Transverse colon (tissue), 4 donors: ENCODE measurements at regions not wholly inside any gene's neighbourhood (a gene's known extent, or its start where the extent isn't known, plus 50 kb on each side); places are given as distances from the start of the nearest gene placed in this dataset.

ENCODE experiments used
- DNase-seq: peaks from one replicate; pipeline ENCODE4 v3.0.0-alpha.2; 2019
- H3K27ac ChIP-seq, 4 donors: fragments of 200-600 bp; sonication (generic); 2 replicates each; pipeline ENCODE4 v1.5.1; 2016 to 2018; ENCODE audit warnings: inconsistent platforms in 4 of 4
- H3K27me3 ChIP-seq: fragments of 200-600 bp; sonication (generic); 2 replicates; pipeline ENCODE4 v1.5.1; 2017; ENCODE audit warnings: inconsistent platforms
- H3K36me3 ChIP-seq, 4 donors: fragments of 200-600 bp; sonication (generic); 2 replicates each; pipeline ENCODE4 v1.5.1; 2017 to 2019; ENCODE audit warnings: inconsistent platforms in 4 of 4
- H3K4me1 ChIP-seq, 4 donors: fragments of 200-600 bp; sonication (generic); 2 replicates each; pipeline ENCODE4 v1.5.1; 2017 to 2020; ENCODE audit warnings: inconsistent platforms in 4 of 4
- H3K4me3 ChIP-seq, 4 donors: fragments of 200-600 bp; sonication (generic); 1 replicate in 1 of 4; 2 replicates in 3 of 4; pipeline versions ENCODE4 v1.5.1 to v1.6.1; 2017 to 2019; ENCODE audit warnings: inconsistent platforms in 4 of 4
- H3K9me3 ChIP-seq, 2 donors: fragments of 200-600 bp; sonication (generic); 2 replicates each; pipeline ENCODE4 v1.5.1; 2017 to 2019; ENCODE audit warnings: inconsistent platforms in 2 of 2
- EP300 ChIP-seq: sonication (generic); formaldehyde crosslinking; IDR thresholded peaks from one replicate; pipeline ENCODE4 v1.6.1; 2017; ENCODE audit warnings: antibody characterized with exemption, low read depth
- POLR2A ChIP-seq: fragments of 450-650 bp; IDR thresholded peaks from one replicate; pipeline ENCODE4 v1.6.1; 2016; ENCODE audit warnings: antibody characterized with exemption, mild to moderate bottlenecking, moderate library complexity
- POLR2AphosphoS5 ChIP-seq, 3 donors: sonication (generic); formaldehyde crosslinking; IDR thresholded peaks; one replicate each; pipeline ENCODE4 v1.6.1; 2016; ENCODE audit warnings: antibody characterized with exemption in 3 of 3
- WGBS, 2 donors: methylation state at CpG; one replicate each; pipeline ENCODE4 v1.1.5; 2018; ENCODE audit warnings: low coverage in 1 of 2; 5-methylcytosine and 5-hydroxymethylcytosine counted together
- in situ Hi-C, 4 donors: fragments of 200-750 bp; cut with MboI; loops; one replicate each; pipeline versions ENCODE4 v1.15.0 to v1.15.1; 2017; ENCODE audit warnings: low sequenced_read_pairs in 3 of 4, low pct_ligation_motif_present in 1 of 4, low pct_unique_long_range_greater_than_20kb in 1 of 4
- intact Hi-C: fragments of 100-400 bp; cut with DNase I; formaldehyde crosslinking; loops from one replicate; pipeline ENCODE4 v1.15.1; 2023; ENCODE audit warnings: low total_unique reads
- TF ChIP-seq, protein P1 (sequence below), 5 experiments: fragments of 200-600 bp in 3 of 5; fragments of 450-650 bp in 2 of 5; sonication (generic) in 3 of 5; IDR thresholded peaks; 1 replicate in 2 of 5; 2 replicates in 3 of 5; pipeline ENCODE4 v1.5.1; 2016 to 2017; ENCODE audit warnings: antibody characterized with exemption in 5 of 5, inconsistent platforms in 3 of 5, mild to moderate bottlenecking in 2 of 5, moderate library complexity in 1 of 5

DNA sequence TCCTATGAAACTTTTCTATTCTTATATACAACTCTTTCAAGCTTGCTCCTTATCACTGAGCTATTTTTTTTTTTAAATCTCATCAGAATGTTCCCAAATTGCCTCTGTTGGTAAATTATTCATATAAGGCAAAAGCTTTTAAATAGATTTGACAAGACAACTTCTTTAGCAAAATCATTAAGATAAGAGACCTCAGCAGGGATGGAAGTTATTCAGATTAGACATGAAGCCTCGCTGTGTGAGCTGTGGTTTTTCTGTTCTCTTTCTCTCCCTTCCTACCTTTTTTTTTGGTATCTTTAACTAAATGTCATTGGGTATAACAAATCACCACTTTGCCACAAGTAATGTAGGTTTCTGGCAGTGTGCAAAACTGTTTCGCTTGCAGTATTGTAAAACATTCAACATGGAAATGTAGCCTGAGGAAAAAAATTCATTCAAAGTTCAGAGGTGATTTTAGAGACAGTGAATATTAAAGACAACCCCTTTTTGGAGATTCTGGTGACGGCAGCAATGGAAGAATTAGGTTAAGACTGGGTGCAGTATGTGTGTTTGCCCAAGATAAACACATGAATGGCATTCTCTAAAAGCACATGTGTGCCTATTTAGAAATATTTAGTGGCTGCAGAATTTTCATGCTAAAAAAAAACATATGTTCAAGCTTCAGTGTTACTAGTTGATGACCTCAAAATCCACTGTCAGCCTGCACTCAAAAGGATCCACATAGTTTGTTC lies 467.1 kb downstream of the ZNF608 start:
- TF ChIP-seq, protein P1, sequence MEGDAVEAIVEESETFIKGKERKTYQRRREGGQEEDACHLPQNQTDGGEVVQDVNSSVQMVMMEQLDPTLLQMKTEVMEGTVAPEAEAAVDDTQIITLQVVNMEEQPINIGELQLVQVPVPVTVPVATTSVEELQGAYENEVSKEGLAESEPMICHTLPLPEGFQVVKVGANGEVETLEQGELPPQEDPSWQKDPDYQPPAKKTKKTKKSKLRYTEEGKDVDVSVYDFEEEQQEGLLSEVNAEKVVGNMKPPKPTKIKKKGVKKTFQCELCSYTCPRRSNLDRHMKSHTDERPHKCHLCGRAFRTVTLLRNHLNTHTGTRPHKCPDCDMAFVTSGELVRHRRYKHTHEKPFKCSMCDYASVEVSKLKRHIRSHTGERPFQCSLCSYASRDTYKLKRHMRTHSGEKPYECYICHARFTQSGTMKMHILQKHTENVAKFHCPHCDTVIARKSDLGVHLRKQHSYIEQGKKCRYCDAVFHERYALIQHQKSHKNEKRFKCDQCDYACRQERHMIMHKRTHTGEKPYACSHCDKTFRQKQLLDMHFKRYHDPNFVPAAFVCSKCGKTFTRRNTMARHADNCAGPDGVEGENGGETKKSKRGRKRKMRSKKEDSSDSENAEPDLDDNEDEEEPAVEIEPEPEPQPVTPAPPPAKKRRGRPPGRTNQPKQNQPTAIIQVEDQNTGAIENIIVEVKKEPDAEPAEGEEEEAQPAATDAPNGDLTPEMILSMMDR (IDR thresholded peaks at IDR 0.05): no peak
- no peak for TF ChIP-seq POLR2AphosphoS5 (IDR thresholded peaks at IDR 0.05)
- no peak for TF ChIP-seq EP300
- no peak for TF ChIP-seq POLR2A
- no peak for DNase-seq
- 72 to 75% methylated on average over 2 to 3 of the region's 3 CpGs for WGBS, 2 donors
- Histone ChIP-seq H3K9me3 (no peaks in the 10 kb centered on the region), H3K27ac (no peak overlapping the region), H3K36me3 (no peaks in the 10 kb centered on the region), H3K4me3 (no peak overlapping the region), H3K27me3 (no peaks in the 10 kb centered on the region), H3K4me1 (peaks cover 0 to 17% (median 0%) of the 10 kb centered on the region in 4 donors)
- intact Hi-C loops (no loop called here), in situ Hi-C loops (no loop called here)

GRCh38 chr5:124278636-124279035 lies 467.8 kb downstream of the ZNF608 start:
- no peak overlapping the region for H3K27ac ChIP-seq
- TF ChIP-seq, protein P1 (IDR thresholded peaks at IDR 0.05): no peak
- TF ChIP-seq POLR2A: no peak
- no peak for TF ChIP-seq EP300
- TF ChIP-seq POLR2AphosphoS5 (IDR thresholded peaks at IDR 0.05): no peak
- no peaks in the 10 kb centered on the region for H3K36me3 ChIP-seq
- H3K4me1 ChIP-seq: peaks cover 0 to 17% (median 0%) of the 10 kb centered on the region in 4 donors
- in situ Hi-C loops (no loop called here), intact Hi-C loops (no loop called here)
- no peak overlapping the region for H3K4me3 ChIP-seq
- H3K9me3 ChIP-seq: no peaks in the 10 kb centered on the region
- 78 to 83% methylated on average over 3 of the region's 3 CpGs for WGBS, 2 donors
- DNase-seq: no peak
- H3K27me3 ChIP-seq: no peaks in the 10 kb centered on the region

GRCh38 chr5:124277767-124278545 lies 468.5 kb downstream of the ZNF608 start:
- Histone ChIP-seq H3K27ac (no peak overlapping the region), H3K4me3 (no peak overlapping the region), H3K9me3 (no peaks in the 10 kb centered on the region), H3K4me1 (peaks cover 0 to 12% (median 0%) of the 10 kb centered on the region in 4 donors), H3K27me3 (no peaks in the 10 kb centered on the region), H3K36me3 (no peaks in the 10 kb centered on the region)
- no peak for DNase-seq
- in situ Hi-C loops (no loop called here), intact Hi-C loops (no loop called here)
- TF ChIP-seq POLR2A: no peak
- TF ChIP-seq POLR2AphosphoS5 (IDR thresholded peaks at IDR 0.05): no peak
- WGBS, 2 donors: 34 to 43% methylated on average over 4 to 7 of the region's 7 CpGs

- in situ Hi-C loops (no loop called here), intact Hi-C loops (no loop called here)
- 92 to 100% methylated on average over 1 to 3 of the region's 3 CpGs for WGBS, 2 donors
- DNase-seq: no peak
- Histone ChIP-seq H3K27me3 (no peaks in the 10 kb centered on the region), H3K4me1 (peaks cover 0 to 11% (median 0%) of the 10 kb centered on the region in 4 donors), H3K27ac (no peak overlapping the region), H3K4me3 (no peak overlapping the region), H3K9me3 (no peaks in the 10 kb centered on the region), H3K36me3 (no peaks in the 10 kb centered on the region)
- TF ChIP-seq EP300 (no peak), POLR2A (no peak), POLR2AphosphoS5 (IDR thresholded peaks at IDR 0.05) (no peak)
- TF ChIP-seq, protein P1 (IDR thresholded peaks at IDR 0.05): no peak
Observed at GRCh38 chr5:124276166-124276565, 470.3 kb downstream of the ZNF608 start.
